AG09309 (cell line): ENCODE measurements at regions not wholly inside any gene's neighbourhood (a gene's known extent, or its start where the extent isn't known, plus 50 kb on each side); places are given as distances from the start of the nearest gene placed in this dataset.

ENCODE experiments used
- DNase-seq: peaks from one replicate; pipeline ENCODE4 v3.0.0-alpha.2; 2010; ENCODE audit warnings: low read depth
- H3K4me3 ChIP-seq: 2 replicates; pipeline ENCODE4 v1.5.1; 2011; ENCODE audit warnings: mild to moderate bottlenecking, low read depth, low read length, moderate library complexity; ENCODE audit not compliant: control insufficient read depth
- TF ChIP-seq, protein P1 (sequence below): IDR thresholded peaks from 2 replicates; pipeline ENCODE4 v1.5.1; 2011; ENCODE audit warnings: mild to moderate bottlenecking, low read depth, low read length, inconsistent platforms; ENCODE audit not compliant: insufficient read depth, control insufficient read depth; ENCODE audit errors: missing control alignments

GRCh38 chr4:81621490-81621889 is 149.8 kb upstream of the RASGEF1B start:
- no peak for DNase-seq
- no peak overlapping the region for H3K4me3 ChIP-seq
- TF ChIP-seq, protein P1, sequence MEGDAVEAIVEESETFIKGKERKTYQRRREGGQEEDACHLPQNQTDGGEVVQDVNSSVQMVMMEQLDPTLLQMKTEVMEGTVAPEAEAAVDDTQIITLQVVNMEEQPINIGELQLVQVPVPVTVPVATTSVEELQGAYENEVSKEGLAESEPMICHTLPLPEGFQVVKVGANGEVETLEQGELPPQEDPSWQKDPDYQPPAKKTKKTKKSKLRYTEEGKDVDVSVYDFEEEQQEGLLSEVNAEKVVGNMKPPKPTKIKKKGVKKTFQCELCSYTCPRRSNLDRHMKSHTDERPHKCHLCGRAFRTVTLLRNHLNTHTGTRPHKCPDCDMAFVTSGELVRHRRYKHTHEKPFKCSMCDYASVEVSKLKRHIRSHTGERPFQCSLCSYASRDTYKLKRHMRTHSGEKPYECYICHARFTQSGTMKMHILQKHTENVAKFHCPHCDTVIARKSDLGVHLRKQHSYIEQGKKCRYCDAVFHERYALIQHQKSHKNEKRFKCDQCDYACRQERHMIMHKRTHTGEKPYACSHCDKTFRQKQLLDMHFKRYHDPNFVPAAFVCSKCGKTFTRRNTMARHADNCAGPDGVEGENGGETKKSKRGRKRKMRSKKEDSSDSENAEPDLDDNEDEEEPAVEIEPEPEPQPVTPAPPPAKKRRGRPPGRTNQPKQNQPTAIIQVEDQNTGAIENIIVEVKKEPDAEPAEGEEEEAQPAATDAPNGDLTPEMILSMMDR: no peak

DNA sequence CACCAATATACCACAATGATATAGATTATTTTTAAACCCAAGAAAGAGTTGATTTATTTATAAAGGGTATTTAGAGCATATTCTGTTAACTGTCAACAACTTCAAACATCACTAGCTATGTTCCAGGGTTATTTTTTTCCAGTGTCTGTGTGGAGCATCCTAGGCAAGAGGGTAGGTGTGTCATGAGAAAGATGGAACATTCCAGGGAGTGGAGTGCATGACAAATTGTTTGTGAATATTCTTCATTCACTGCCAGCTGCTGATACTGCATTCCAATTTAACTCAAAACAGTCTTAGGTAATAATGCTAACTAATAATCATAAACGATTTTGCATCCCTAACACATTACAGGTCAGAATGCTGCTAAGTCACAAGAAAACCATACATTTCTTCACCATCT is 148.7 kb upstream of the RASGEF1B start:
- DNase-seq: no peak
- TF ChIP-seq, protein P1: no peak
- H3K4me3 ChIP-seq: no peak overlapping the region

DNA sequence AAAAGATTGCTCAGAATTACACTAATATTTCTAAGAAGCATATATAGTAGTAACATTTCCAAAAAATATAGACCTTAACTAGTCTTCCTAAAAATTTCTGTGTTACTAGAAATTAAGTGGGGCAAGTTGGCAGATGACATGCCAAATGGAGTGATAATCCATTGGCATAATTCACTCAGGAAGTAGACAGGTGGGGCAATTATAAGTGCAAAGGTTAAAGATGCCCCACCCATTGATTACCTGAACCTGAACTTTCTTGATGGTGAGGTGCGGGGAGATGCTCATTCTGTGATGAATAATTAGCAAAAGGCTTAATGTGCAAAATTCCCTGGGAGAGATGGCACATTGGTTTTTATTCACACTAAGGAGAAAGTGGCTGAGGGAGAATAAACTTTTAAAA is 145.8 kb upstream of the RASGEF1B start:
- H3K4me3 ChIP-seq: no peak overlapping the region
- TF ChIP-seq, protein P1: no peak
- DNase-seq: no peak

DNA sequence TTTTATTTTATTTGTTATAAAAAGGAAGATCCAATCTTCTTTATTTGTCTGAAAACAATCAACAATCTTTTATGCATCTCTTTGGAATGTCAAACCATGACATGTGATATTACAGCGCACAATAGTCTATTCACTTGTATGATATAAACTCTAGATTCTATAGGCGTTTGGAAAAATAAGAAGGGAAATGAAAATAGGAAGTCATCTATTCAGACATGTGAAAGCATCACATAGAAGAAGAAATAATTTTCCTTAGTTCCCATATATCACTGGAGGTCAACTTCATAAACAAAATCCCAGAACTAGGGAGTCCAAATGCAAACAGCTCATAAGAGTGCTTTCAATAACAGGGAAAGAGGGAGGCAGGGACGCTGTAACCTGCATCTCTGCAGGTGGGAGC is 139.5 kb upstream of the RASGEF1B start:
- DNase-seq: no peak
- TF ChIP-seq, protein P1: no peak
- no peak overlapping the region for H3K4me3 ChIP-seq

DNA sequence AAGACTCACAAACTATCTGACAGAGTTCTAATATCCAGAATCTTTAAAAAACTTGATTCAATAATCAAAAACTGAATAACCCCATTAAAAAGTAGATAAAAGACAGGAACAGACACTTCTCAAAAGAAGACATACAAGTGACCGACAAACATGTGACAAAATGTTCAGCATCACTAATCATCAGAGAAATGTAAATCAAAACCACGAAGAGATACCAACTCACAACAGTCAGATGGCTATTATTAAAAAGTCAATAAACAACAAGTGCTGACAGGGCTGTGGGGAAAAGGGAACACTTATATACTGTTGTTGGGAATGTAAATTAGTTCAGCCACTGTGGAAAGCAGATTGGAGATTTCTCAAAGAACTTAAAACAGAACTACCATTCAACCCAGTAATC is 138.1 kb upstream of the RASGEF1B start:
- no peak overlapping the region for H3K4me3 ChIP-seq
- TF ChIP-seq, protein P1: no peak
- no peak for DNase-seq

DNA sequence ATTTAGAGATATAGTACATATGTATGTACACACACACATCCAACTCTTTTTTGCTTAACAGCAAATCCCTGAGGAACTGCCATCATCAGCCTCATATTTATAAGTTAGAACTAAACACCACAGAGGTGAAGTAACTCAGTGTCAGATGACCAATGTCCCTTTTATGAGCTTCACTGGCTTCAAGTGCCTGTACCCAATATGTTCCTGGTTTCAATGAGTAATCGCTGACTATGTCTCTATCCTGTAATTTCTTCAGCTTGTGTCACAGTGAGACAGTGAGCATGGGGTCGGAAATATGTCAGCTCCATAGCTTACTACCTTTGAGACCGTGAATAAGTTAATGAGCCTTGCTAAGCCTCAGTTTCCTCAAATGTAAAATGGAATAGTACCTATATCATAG is 136.2 kb upstream of the RASGEF1B start:
- TF ChIP-seq, protein P1: no peak
- no peak overlapping the region for H3K4me3 ChIP-seq
- DNase-seq: no peak
